MM.1S (cell line): ENCODE measurements at regions not wholly inside any gene's neighbourhood (a gene's known extent, or its start where the extent isn't known, plus 50 kb on each side); places are given as distances from the start of the nearest gene placed in this dataset.

Source experiments
- EZH2 ChIP-seq: fragments of 300-600 bp; sonication (generic); optimal IDR thresholded peaks from 2 replicates; pipeline ENCODE3; 2017; ENCODE audit warnings: low read depth, mild to moderate bottlenecking, antibody characterized with exemption, low read length, mixed read lengths
- EZH2phosphoT487 ChIP-seq: fragments of 300-600 bp; sonication (generic); IDR thresholded peaks from 2 replicates; pipeline ENCODE4 v1.6.1; 2018; ENCODE audit warnings: antibody characterized with exemption, low read length
- TF ChIP-seq, protein P1 (sequence below): fragments of 300-600 bp; sonication (generic); IDR thresholded peaks from 2 replicates; pipeline ENCODE4 v1.5.1; 2016; ENCODE audit warnings: antibody characterized with exemption, low read length, mixed read lengths

DNA sequence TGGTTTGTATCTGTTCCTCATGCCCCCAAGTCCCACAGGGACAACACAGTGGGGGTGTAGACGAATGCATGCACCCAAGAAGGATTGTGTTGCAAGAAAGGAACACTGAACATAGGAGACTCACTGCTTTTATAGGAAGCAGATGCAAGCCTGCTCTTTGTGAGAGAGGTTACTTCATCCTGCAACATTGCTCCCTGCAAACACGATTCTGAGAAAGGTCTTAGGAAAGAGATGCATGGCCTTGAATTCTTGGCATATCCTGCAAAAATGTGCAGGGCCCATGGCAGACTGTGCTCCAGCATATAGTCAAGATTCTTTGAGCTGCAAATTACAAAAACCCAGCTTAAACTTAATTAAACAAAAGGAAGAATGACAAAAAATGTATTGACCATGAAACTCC, 312.2 kb upstream of the MGAT5 start:
- TF ChIP-seq, protein P1, sequence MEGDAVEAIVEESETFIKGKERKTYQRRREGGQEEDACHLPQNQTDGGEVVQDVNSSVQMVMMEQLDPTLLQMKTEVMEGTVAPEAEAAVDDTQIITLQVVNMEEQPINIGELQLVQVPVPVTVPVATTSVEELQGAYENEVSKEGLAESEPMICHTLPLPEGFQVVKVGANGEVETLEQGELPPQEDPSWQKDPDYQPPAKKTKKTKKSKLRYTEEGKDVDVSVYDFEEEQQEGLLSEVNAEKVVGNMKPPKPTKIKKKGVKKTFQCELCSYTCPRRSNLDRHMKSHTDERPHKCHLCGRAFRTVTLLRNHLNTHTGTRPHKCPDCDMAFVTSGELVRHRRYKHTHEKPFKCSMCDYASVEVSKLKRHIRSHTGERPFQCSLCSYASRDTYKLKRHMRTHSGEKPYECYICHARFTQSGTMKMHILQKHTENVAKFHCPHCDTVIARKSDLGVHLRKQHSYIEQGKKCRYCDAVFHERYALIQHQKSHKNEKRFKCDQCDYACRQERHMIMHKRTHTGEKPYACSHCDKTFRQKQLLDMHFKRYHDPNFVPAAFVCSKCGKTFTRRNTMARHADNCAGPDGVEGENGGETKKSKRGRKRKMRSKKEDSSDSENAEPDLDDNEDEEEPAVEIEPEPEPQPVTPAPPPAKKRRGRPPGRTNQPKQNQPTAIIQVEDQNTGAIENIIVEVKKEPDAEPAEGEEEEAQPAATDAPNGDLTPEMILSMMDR: no peak
- TF ChIP-seq EZH2phosphoT487 (no peak), EZH2 (no peak)
